DOHH2 (cell line): ENCODE measurements at regions not wholly inside any gene's neighbourhood (a gene's known extent, or its start where the extent isn't known, plus 50 kb on each side); places are given as distances from the start of the nearest gene placed in this dataset.

ENCODE experiments used
- EZH2phosphoT487 ChIP-seq: fragments of 200-600 bp; sonication (generic); IDR thresholded peaks from 2 replicates; pipeline ENCODE4 v1.6.1; 2017; ENCODE audit warnings: borderline replicate concordance, mild to moderate bottlenecking, antibody characterized with exemption, low read length, moderate library complexity, mixed read lengths
- TF ChIP-seq, protein P1 (sequence below): fragments of 200-600 bp; sonication (generic); IDR thresholded peaks from one replicate; pipeline ENCODE4 v1.5.1; 2014; ENCODE audit warnings: antibody characterized with exemption, mild to moderate bottlenecking, low read depth, low read length; ENCODE audit not compliant: poor library complexity, severe bottlenecking

DNA sequence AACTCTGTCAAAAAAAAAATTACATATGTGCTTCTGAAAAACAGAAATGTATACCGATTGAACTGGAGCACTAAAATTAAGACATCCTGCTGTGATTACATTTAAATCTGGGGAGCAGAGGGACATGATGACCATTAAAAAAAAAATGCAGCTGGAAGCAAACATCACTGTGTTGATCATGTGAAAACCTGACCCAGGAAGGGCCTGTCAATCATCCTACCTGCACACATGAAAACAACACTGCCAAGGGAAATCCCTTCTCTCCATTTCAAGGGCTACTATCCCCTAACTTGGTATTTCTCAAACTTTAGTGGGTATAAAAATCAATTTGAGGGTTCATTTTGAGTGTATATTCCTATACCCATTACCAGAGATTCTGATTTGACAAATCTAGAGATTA lies 719.9 kb upstream of the CBLB start:
- TF ChIP-seq, protein P1, sequence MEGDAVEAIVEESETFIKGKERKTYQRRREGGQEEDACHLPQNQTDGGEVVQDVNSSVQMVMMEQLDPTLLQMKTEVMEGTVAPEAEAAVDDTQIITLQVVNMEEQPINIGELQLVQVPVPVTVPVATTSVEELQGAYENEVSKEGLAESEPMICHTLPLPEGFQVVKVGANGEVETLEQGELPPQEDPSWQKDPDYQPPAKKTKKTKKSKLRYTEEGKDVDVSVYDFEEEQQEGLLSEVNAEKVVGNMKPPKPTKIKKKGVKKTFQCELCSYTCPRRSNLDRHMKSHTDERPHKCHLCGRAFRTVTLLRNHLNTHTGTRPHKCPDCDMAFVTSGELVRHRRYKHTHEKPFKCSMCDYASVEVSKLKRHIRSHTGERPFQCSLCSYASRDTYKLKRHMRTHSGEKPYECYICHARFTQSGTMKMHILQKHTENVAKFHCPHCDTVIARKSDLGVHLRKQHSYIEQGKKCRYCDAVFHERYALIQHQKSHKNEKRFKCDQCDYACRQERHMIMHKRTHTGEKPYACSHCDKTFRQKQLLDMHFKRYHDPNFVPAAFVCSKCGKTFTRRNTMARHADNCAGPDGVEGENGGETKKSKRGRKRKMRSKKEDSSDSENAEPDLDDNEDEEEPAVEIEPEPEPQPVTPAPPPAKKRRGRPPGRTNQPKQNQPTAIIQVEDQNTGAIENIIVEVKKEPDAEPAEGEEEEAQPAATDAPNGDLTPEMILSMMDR, result no peak
- no peak for TF ChIP-seq EZH2phosphoT487
